Kidney epithelial cell (primary cell): ENCODE measurements at regions not wholly inside any gene's neighbourhood (a gene's known extent, or its start where the extent isn't known, plus 50 kb on each side); places are given as distances from the start of the nearest gene placed in this dataset.
"Not testable (repeated sequence)": the region's sequence is repeated elsewhere in the genome, so short reads cannot be mapped to it uniquely, and the experiment has no call there.

Experiments used
- DNase-seq: peaks from one replicate; pipeline ENCODE4 v3.0.0-alpha.2; 2010; ENCODE audit warnings: low read depth
- H3K27me3 ChIP-seq: 2 replicates; pipeline ENCODE4 v1.6.0; 2011; ENCODE audit warnings: low read length; ENCODE audit not compliant: control insufficient read depth, insufficient read depth
- H3K36me3 ChIP-seq: 2 replicates; pipeline ENCODE4 v1.5.1; 2011; ENCODE audit warnings: low read length; ENCODE audit not compliant: control insufficient read depth, insufficient read depth
- H3K4me3 ChIP-seq: 2 replicates; pipeline ENCODE4 v1.5.1; 2011; ENCODE audit warnings: low read depth, mild to moderate bottlenecking, control low read depth, low read length
- CTCF ChIP-seq: IDR thresholded peaks from 2 replicates; pipeline ENCODE4 v1.5.1; 2011; ENCODE audit warnings: mild to moderate bottlenecking, moderate library complexity, low read length, control low read depth, inconsistent platforms; ENCODE audit not compliant: insufficient read depth, poor library complexity, severe bottlenecking

DNA sequence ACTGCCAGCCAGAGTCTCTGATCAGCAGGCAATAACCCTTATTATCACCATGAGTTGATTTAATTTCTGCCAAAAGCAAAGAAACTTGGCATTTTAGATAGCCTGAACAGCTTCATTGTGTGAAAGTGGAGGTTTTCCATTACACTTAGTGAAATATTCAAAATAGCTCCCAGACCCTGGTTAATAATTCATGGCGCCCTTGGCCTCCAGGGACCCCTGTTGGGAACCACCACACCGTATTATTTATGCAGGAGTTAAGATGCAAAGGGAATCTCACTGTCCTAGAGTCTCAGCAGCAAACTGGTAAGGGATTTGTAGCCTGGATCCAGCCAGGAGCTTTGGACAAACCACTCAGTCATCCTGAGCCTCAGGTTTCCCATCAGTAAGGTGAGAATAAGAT lies 110.0 kb upstream of the PABPC3 start:
- no peak for DNase-seq
- H3K4me3 ChIP-seq = no peak overlapping the region
- H3K36me3 ChIP-seq = no peaks in the 10 kb centered on the region
- H3K27me3 ChIP-seq = peaks cover 8% of the 10 kb centered on the region
- TF ChIP-seq CTCF = no peak

- no peak overlapping the region for H3K4me3 ChIP-seq
- no peak for DNase-seq
- TF ChIP-seq CTCF = no peak
- H3K27me3 ChIP-seq = peaks cover 8% of the 10 kb centered on the region
- H3K36me3 ChIP-seq = no peaks in the 10 kb centered on the region
Observed at GRCh38 chr13:24986826-24987225, 109.1 kb upstream of the PABPC3 start.

DNA sequence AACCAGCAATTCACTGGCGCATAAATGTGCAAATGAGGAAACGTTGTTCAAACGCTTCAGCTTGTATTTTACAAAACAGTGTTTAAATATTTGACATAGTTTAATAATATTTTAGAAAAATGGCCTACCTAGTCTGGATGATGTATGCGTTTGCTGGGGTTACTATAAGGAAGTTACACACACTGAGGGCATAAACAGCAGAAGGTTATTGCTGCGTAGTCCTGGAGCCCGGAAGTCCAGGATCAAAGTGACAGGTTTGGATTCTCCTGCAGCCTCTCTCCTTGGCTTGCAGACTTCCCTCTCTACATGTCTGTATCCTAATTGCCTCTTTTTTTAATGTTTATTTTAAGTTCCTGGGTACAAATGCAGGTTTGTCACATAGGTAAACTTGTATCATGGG lies 106.0 kb upstream of the PABPC3 start:
- DNase-seq, H3K4me3 ChIP-seq, H3K36me3 ChIP-seq, H3K27me3 ChIP-seq: not testable (repeated sequence)

- not testable (repeated sequence) for H3K36me3 ChIP-seq
Observed at GRCh38 chr13:24992946-24993345, 103.0 kb upstream of the PABPC3 start.

DNA sequence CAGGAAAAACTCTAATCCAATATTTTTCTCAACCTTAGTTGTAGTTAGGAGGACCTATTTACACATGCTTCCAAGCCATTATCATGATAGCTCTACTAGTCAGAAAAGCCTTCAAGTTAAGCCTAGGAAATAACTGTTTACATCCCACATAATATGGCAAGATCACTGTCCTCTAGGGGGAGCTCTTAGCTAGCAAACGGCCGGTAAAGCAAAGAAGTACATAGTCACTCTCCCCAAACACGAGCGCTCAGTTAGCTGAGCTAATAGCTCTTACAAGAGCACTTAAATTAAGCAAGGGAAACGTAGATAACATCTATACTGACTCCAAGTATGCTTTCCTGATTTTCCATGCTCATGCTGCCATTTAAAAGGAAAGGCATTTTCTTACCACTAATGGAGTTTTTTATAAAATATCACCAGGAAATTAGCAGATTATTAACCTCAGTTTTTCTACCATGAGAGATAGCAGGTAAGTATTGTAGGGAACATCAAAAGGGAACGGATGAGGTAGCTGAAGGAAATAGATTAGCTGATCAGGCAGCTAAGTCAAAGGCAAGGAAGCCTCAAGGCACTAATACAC lies 100.6 kb upstream of the PABPC3 start:
- TF ChIP-seq CTCF = peak; percentile 88
- no peaks in the 10 kb centered on the region for H3K27me3 ChIP-seq
- no peaks in the 10 kb centered on the region for H3K36me3 ChIP-seq
- DNase-seq = peak; percentile 65
- H3K4me3 ChIP-seq = no peak overlapping the region

More at GRCh38 chr13:24992946-24993345, 103.0 kb upstream of the PABPC3 start:
- DNase-seq, H3K27me3 ChIP-seq, H3K4me3 ChIP-seq: not testable (repeated sequence)

- Histone ChIP-seq H3K4me3 (no peak overlapping the region), H3K36me3 (no peaks in the 10 kb centered on the region), H3K27me3 (no peaks in the 10 kb centered on the region)
- peak; percentile 58 for TF ChIP-seq CTCF
- DNase-seq = no peak
Observed at GRCh38 chr13:24997367-24997967, 98.5 kb upstream of the PABPC3 start.

GRCh38 chr13:24998433-24998832 lies 97.5 kb upstream of the PABPC3 start:
- no peaks in the 10 kb centered on the region for H3K36me3 ChIP-seq
- TF ChIP-seq CTCF = no peak
- no peaks in the 10 kb centered on the region for H3K27me3 ChIP-seq
- DNase-seq = no peak
- H3K4me3 ChIP-seq = no peak overlapping the region
